Body of pancreas (tissue), 4 donors: ENCODE measurements at regions not wholly inside any gene's neighbourhood (a gene's known extent, or its start where the extent isn't known, plus 50 kb on each side); places are given as distances from the start of the nearest gene placed in this dataset.

Experiments
- CTCF ChIP-seq, 7 experiments: fragments of 450-650 bp in 4 of 7; fragments of 200-600 bp in 3 of 7; sonication (generic) in 3 of 7; IDR thresholded peaks; one replicate each; pipeline ENCODE4 v1.5.1; 2016 to 2019; ENCODE audit warnings: antibody characterized with exemption in 7 of 7
- POLR2A ChIP-seq, 3 donors: fragments of 450-650 bp; IDR thresholded peaks; one replicate each; pipeline ENCODE4 v1.6.1; 2016; ENCODE audit warnings: antibody characterized with exemption in 3 of 3, mild to moderate bottlenecking in 2 of 3

- TF ChIP-seq CTCF (IDR thresholded peaks at IDR 0.05) (no peak), POLR2A (IDR thresholded peaks at IDR 0.05) (no peak)
Measured at GRCh38 chr3:150218841-150219240, 189.3 kb upstream of the TSC22D2 start.
